PC-3 (cell line): ENCODE measurements at regions not wholly inside any gene's neighbourhood (a gene's known extent, or its start where the extent isn't known, plus 50 kb on each side); places are given as distances from the start of the nearest gene placed in this dataset.
A peak's percentile ranks its signal among the peaks of the same experiment; 100 is the strongest.

Experiments
- EZH2 ChIP-seq: fragments of 300-600 bp; sonication (generic); IDR thresholded peaks from one replicate; pipeline ENCODE4 v1.6.1; 2017; ENCODE audit warnings: antibody characterized with exemption, mild to moderate bottlenecking, low read length; ENCODE audit not compliant: unreplicated experiment
- EZH2phosphoT487 ChIP-seq: fragments of 300-600 bp; sonication (generic); IDR thresholded peaks from 2 replicates; pipeline ENCODE4 v1.6.1; 2018; ENCODE audit warnings: mild to moderate bottlenecking, antibody characterized with exemption, low read length, borderline replicate concordance
- TF ChIP-seq, protein P1 (sequence below): fragments of 300-600 bp; sonication (generic); conservative IDR thresholded peaks from 2 replicates; pipeline ENCODE4 v1.5.1; 2017; ENCODE audit warnings: antibody characterized with exemption, low read depth, mild to moderate bottlenecking, low read length

- TF ChIP-seq, protein P1, sequence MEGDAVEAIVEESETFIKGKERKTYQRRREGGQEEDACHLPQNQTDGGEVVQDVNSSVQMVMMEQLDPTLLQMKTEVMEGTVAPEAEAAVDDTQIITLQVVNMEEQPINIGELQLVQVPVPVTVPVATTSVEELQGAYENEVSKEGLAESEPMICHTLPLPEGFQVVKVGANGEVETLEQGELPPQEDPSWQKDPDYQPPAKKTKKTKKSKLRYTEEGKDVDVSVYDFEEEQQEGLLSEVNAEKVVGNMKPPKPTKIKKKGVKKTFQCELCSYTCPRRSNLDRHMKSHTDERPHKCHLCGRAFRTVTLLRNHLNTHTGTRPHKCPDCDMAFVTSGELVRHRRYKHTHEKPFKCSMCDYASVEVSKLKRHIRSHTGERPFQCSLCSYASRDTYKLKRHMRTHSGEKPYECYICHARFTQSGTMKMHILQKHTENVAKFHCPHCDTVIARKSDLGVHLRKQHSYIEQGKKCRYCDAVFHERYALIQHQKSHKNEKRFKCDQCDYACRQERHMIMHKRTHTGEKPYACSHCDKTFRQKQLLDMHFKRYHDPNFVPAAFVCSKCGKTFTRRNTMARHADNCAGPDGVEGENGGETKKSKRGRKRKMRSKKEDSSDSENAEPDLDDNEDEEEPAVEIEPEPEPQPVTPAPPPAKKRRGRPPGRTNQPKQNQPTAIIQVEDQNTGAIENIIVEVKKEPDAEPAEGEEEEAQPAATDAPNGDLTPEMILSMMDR: peak; percentile 99
- TF ChIP-seq EZH2 (no peak), EZH2phosphoT487 (no peak)
Observed at GRCh38 chr11:119481021-119481666, 58.2 kb upstream of the THY1 start.
